WTC11 (cell line): ENCODE measurements at regions not wholly inside any gene's neighbourhood (a gene's known extent, or its start where the extent isn't known, plus 50 kb on each side); places are given as distances from the start of the nearest gene placed in this dataset.

Experiments
- ATAC-seq: fragments of 200-7000 bp; cut with Tn5 transposase; 2 replicates; pipeline ENCODE4 v1.10.0; 2021; ENCODE audit warnings: mild to moderate bottlenecking, moderate library complexity
- CTCF ChIA-PET: fragments of 300-600 bp; sonication (Branson Sonifier 250); formaldehyde crosslinking; loops from one replicate; lab custom pipeline; 2021; ENCODE audit warnings: antibody characterized with exemption; lab: Charles Lee
- POLR2A ChIA-PET: fragments of 350-600 bp; sonication (Branson Sonifier 250); formaldehyde crosslinking; loops from one replicate; lab custom pipeline; 2021; ENCODE audit warnings: antibody characterized with exemption; lab: Charles Lee
- DNase-seq: peaks from one replicate; pipeline ENCODE4 v3.0.0; 2021; ENCODE audit warnings: low spot score
- H3K27ac Mint-ChIP-seq: 2 replicates; pipeline ENCODE4 v1.8.0; 2021; ENCODE audit warnings: mixed read lengths
- H3K27me3 Mint-ChIP-seq: 2 replicates; pipeline ENCODE4 v1.8.0; 2021; ENCODE audit warnings: low read depth, mild to moderate bottlenecking, moderate library complexity, mixed read lengths
- H3K36me3 Mint-ChIP-seq: 2 replicates; pipeline ENCODE4 v1.8.0; 2021; ENCODE audit warnings: mixed read lengths
- H3K4me1 Mint-ChIP-seq: 2 replicates; pipeline ENCODE4 v1.8.0; 2022; ENCODE audit warnings: mixed read lengths
- H3K4me3 Mint-ChIP-seq: 2 replicates; pipeline ENCODE4 v1.8.0; 2021; ENCODE audit warnings: mild to moderate bottlenecking, moderate library complexity, mixed read lengths
- H3K9me3 Mint-ChIP-seq: 2 replicates; pipeline ENCODE4 v1.8.0; 2021; ENCODE audit warnings: mixed read lengths
- ATF1 ChIP-seq: sonication (generic); formaldehyde crosslinking; IDR thresholded peaks from 2 replicates; pipeline ENCODE4 v1.8.1; 2023; ENCODE audit warnings: mild to moderate bottlenecking, moderate library complexity, missing genetic modification reagents
- ATF2 ChIP-seq: sonication (generic); formaldehyde crosslinking; IDR thresholded peaks from 2 replicates; pipeline ENCODE4 v1.8.1; 2022; ENCODE audit warnings: low read depth, missing genetic modification reagents, borderline replicate concordance
- CBFB ChIP-seq: sonication (generic); formaldehyde crosslinking; IDR thresholded peaks from 2 replicates; pipeline ENCODE4 v1.8.1; 2022; ENCODE audit warnings: mild to moderate bottlenecking, low read depth, missing genetic modification reagents
- FOXP1 ChIP-seq: sonication (generic); formaldehyde crosslinking; IDR thresholded peaks from 2 replicates; pipeline ENCODE4 v1.8.0; 2022; ENCODE audit warnings: missing genetic modification reagents, mild to moderate bottlenecking, moderate library complexity, borderline replicate concordance
- HMGA2 ChIP-seq: fragments of 250-450 bp; sonication (Bioruptor Pico); IDR thresholded peaks from 2 replicates; pipeline ENCODE4 v1.4.0; 2021; ENCODE audit warnings: mild to moderate bottlenecking, moderate library complexity
- JAZF1 ChIP-seq: fragments of 250-450 bp; sonication (Bioruptor Pico); IDR thresholded peaks from 2 replicates; pipeline ENCODE4 v1.9.0; 2021; ENCODE audit warnings: moderate library complexity, mild to moderate bottlenecking, inconsistent platforms
- MAX ChIP-seq: sonication (generic); formaldehyde crosslinking; IDR thresholded peaks from 2 replicates; pipeline ENCODE4 v1.8.0; 2022; ENCODE audit warnings: mild to moderate bottlenecking, missing genetic modification reagents
- NFE2L1 ChIP-seq: sonication (generic); formaldehyde crosslinking; IDR thresholded peaks from 2 replicates; pipeline ENCODE4 v1.8.1; 2023; ENCODE audit warnings: missing genetic modification reagents
- SMAD3 ChIP-seq: sonication (generic); formaldehyde crosslinking; IDR thresholded peaks from 2 replicates; pipeline ENCODE4 v1.8.0; 2022; ENCODE audit warnings: missing genetic modification reagents, mild to moderate bottlenecking, borderline replicate concordance
- TEAD1 ChIP-seq: sonication (generic); formaldehyde crosslinking; IDR thresholded peaks from 2 replicates; pipeline ENCODE4 v1.8.0; 2022; ENCODE audit warnings: mild to moderate bottlenecking, missing genetic modification reagents
- ZBTB43 ChIP-seq: sonication (generic); formaldehyde crosslinking; IDR thresholded peaks from 2 replicates; pipeline ENCODE4 v1.8.1; 2023; ENCODE audit warnings: mild to moderate bottlenecking, missing genetic modification reagents
- ZNF232 ChIP-seq: sonication (generic); formaldehyde crosslinking; IDR thresholded peaks from 2 replicates; pipeline ENCODE4 v1.8.0; 2022; ENCODE audit warnings: mild to moderate bottlenecking, missing genetic modification reagents
- ZNF263 ChIP-seq: sonication (generic); formaldehyde crosslinking; IDR thresholded peaks from 2 replicates; pipeline ENCODE4 v1.8.1; 2022; ENCODE audit warnings: low read depth, mild to moderate bottlenecking, moderate library complexity, missing genetic modification reagents
- ZNF416 ChIP-seq: fragments of 250-450 bp; sonication (Bioruptor Pico); IDR thresholded peaks from 2 replicates; pipeline ENCODE4 v1.9.0; 2021; ENCODE audit warnings: mild to moderate bottlenecking, inconsistent platforms
- TF ChIP-seq, protein P1 (sequence below): sonication (generic); formaldehyde crosslinking; IDR thresholded peaks from 2 replicates; pipeline ENCODE4 v1.8.1; 2023; ENCODE audit warnings: mild to moderate bottlenecking, moderate library complexity, missing genetic modification reagents
- TF ChIP-seq, protein P2 (sequence below): sonication (generic); formaldehyde crosslinking; IDR thresholded peaks from 2 replicates; pipeline ENCODE4 v1.8.1; 2022; ENCODE audit warnings: low read depth, mild to moderate bottlenecking, moderate library complexity, missing genetic modification reagents, borderline replicate concordance
- TF ChIP-seq, protein P3 (sequence below): fragments of 250-450 bp; sonication (Bioruptor Pico); IDR thresholded peaks from 2 replicates; pipeline ENCODE4 v1.9.0; 2021; ENCODE audit warnings: mild to moderate bottlenecking
- TF ChIP-seq, protein P4 (sequence below): sonication (generic); formaldehyde crosslinking; conservative IDR thresholded peaks from 2 replicates; pipeline ENCODE4 v1.8.1; 2023; ENCODE audit warnings: mild to moderate bottlenecking, low read depth, missing genetic modification reagents, moderate library complexity
- TF ChIP-seq, protein P5 (sequence below): sonication (generic); formaldehyde crosslinking; IDR thresholded peaks from 2 replicates; pipeline ENCODE4 v1.8.1; 2022; ENCODE audit warnings: mild to moderate bottlenecking, moderate library complexity, missing genetic modification reagents

DNA sequence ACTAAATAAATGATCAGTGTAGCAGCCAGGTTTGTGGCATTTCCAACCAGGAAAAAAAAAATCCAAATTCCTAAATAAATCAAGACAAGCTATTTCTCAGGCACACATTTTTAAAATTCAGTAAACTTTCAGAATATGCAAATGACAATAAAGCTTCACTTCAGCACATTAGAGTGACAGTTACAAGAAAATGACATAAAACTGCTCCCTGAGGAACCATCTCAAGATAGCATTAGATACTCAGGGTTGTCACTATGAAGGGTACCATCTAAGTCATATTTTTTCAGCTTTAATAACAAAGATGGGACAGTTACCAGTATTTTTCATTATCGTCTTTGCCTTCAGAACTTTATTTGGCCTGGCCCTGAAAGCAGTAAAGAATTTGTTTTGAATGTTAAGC is 411.3 kb upstream of the RASGEF1B start (continued):
- TF ChIP-seq ZBTB43 (CRISPR knock-in tag): no peak
- TF ChIP-seq, protein P1, sequence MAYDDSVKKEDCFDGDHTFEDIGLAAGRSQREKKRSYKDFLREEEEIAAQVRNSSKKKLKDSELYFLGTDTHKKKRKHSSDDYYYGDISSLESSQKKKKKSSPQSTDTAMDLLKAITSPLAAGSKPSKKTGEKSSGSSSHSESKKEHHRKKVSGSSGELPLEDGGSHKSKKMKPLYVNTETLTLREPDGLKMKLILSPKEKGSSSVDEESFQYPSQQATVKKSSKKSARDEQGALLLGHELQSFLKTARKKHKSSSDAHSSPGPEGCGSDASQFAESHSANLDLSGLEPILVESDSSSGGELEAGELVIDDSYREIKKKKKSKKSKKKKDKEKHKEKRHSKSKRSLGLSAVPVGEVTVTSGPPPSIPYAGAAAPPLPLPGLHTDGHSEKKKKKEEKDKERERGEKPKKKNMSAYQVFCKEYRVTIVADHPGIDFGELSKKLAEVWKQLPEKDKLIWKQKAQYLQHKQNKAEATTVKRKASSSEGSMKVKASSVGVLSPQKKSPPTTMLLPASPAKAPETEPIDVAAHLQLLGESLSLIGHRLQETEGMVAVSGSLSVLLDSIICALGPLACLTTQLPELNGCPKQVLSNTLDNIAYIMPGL (CRISPR knock-in tag): no peak
- TF ChIP-seq, protein P2, sequence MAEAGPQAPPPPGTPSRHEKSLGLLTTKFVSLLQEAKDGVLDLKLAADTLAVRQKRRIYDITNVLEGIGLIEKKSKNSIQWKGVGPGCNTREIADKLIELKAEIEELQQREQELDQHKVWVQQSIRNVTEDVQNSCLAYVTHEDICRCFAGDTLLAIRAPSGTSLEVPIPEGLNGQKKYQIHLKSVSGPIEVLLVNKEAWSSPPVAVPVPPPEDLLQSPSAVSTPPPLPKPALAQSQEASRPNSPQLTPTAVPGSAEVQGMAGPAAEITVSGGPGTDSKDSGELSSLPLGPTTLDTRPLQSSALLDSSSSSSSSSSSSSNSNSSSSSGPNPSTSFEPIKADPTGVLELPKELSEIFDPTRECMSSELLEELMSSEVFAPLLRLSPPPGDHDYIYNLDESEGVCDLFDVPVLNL (CRISPR knock-in tag): no peak
- TF ChIP-seq, protein P3, sequence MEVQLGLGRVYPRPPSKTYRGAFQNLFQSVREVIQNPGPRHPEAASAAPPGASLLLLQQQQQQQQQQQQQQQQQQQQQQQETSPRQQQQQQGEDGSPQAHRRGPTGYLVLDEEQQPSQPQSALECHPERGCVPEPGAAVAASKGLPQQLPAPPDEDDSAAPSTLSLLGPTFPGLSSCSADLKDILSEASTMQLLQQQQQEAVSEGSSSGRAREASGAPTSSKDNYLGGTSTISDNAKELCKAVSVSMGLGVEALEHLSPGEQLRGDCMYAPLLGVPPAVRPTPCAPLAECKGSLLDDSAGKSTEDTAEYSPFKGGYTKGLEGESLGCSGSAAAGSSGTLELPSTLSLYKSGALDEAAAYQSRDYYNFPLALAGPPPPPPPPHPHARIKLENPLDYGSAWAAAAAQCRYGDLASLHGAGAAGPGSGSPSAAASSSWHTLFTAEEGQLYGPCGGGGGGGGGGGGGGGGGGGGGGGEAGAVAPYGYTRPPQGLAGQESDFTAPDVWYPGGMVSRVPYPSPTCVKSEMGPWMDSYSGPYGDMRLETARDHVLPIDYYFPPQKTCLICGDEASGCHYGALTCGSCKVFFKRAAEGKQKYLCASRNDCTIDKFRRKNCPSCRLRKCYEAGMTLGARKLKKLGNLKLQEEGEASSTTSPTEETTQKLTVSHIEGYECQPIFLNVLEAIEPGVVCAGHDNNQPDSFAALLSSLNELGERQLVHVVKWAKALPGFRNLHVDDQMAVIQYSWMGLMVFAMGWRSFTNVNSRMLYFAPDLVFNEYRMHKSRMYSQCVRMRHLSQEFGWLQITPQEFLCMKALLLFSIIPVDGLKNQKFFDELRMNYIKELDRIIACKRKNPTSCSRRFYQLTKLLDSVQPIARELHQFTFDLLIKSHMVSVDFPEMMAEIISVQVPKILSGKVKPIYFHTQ (CRISPR knock-in tag): no peak
- TF ChIP-seq ZNF232 (CRISPR knock-in tag): no peak
- TF ChIP-seq, all 79 proteins: peak for 0

- CTCF ChIA-PET: interaction anchor here (1.0 kb wide), 1 partner anchor 403 kb away, joined by 3 read pairs; no protein-coding TSS in a partner anchor
- no peak for ATAC-seq
- Mint-ChIP-seq H3K9me3 (peaks cover 6% of the 10 kb centered on the region; the same call in 1 of the 2 replicates), H3K27ac (no peak overlapping the region), H3K4me1 (peaks cover 2% of the 10 kb centered on the region), H3K4me3 (no peak overlapping the region), H3K36me3 (no peaks in the 10 kb centered on the region), H3K27me3 (no peaks in the 10 kb centered on the region)
- DNase-seq: no peak
- POLR2A ChIA-PET: no interaction called here
- TF ChIP-seq JAZF1 (CRISPR knock-in tag): no peak
- TF ChIP-seq ATF2 (CRISPR knock-in tag): no peak
- TF ChIP-seq ZNF416 (CRISPR knock-in tag): no peak
- TF ChIP-seq, protein P4, sequence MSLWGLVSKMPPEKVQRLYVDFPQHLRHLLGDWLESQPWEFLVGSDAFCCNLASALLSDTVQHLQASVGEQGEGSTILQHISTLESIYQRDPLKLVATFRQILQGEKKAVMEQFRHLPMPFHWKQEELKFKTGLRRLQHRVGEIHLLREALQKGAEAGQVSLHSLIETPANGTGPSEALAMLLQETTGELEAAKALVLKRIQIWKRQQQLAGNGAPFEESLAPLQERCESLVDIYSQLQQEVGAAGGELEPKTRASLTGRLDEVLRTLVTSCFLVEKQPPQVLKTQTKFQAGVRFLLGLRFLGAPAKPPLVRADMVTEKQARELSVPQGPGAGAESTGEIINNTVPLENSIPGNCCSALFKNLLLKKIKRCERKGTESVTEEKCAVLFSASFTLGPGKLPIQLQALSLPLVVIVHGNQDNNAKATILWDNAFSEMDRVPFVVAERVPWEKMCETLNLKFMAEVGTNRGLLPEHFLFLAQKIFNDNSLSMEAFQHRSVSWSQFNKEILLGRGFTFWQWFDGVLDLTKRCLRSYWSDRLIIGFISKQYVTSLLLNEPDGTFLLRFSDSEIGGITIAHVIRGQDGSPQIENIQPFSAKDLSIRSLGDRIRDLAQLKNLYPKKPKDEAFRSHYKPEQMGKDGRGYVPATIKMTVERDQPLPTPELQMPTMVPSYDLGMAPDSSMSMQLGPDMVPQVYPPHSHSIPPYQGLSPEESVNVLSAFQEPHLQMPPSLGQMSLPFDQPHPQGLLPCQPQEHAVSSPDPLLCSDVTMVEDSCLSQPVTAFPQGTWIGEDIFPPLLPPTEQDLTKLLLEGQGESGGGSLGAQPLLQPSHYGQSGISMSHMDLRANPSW: no peak
- TF ChIP-seq, protein P5, sequence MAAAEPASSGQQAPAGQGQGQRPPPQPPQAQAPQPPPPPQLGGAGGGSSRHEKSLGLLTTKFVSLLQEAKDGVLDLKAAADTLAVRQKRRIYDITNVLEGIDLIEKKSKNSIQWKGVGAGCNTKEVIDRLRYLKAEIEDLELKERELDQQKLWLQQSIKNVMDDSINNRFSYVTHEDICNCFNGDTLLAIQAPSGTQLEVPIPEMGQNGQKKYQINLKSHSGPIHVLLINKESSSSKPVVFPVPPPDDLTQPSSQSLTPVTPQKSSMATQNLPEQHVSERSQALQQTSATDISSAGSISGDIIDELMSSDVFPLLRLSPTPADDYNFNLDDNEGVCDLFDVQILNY (CRISPR knock-in tag): no peak
- no peak for TF ChIP-seq MAX (CRISPR knock-in tag)
- TF ChIP-seq CBFB (CRISPR knock-in tag): no peak
- no peak for TF ChIP-seq FOXP1 (CRISPR knock-in tag)
- no peak for TF ChIP-seq ZNF263
- TF ChIP-seq, protein P3 (CRISPR knock-in tag): no peak
- no peak for TF ChIP-seq ATF1 (CRISPR knock-in tag)
- no peak for TF ChIP-seq TEAD1 (CRISPR knock-in tag)
- TF ChIP-seq NFE2L1 (CRISPR knock-in tag): no peak
- TF ChIP-seq SMAD3 (CRISPR knock-in tag): no peak
- TF ChIP-seq HMGA2 (CRISPR knock-in tag): no peak
Measured at GRCh38 chr4:81881855-81882621, 410.3 kb upstream of the RASGEF1B start.
